Sigmoid colon (tissue), 6 donors: ENCODE measurements at regions not wholly inside any gene's neighbourhood (a gene's known extent, or its start where the extent isn't known, plus 50 kb on each side); places are given as distances from the start of the nearest gene placed in this dataset.

Experiments
- DNase-seq: peaks from one replicate; pipeline ENCODE4 v3.0.0-alpha.2; 2019
- H3K27ac ChIP-seq, 4 donors: fragments of 200-600 bp; sonication (generic); one replicate each; pipeline ENCODE4 v1.5.1; 2016 to 2019; ENCODE audit warnings: mild to moderate bottlenecking in 1 of 4
- H3K27me3 ChIP-seq, 3 donors: fragments of 200-600 bp; sonication (generic); one replicate each; pipeline ENCODE4 v1.5.1; 2019; ENCODE audit warnings: mild to moderate bottlenecking in 1 of 3
- H3K36me3 ChIP-seq, 4 donors: fragments of 200-600 bp; sonication (generic); one replicate each; pipeline ENCODE4 v1.5.1; 2016 to 2019
- H3K4me1 ChIP-seq, 4 donors: fragments of 200-600 bp; sonication (generic); one replicate each; pipeline ENCODE4 v1.5.1; 2017 to 2019
- H3K4me3 ChIP-seq, 4 donors: fragments of 200-600 bp; sonication (generic); one replicate each; pipeline ENCODE4 v1.5.1; 2017 to 2019; ENCODE audit warnings: mild to moderate bottlenecking in 2 of 4, moderate library complexity in 1 of 4
- H3K9me3 ChIP-seq, 4 donors: fragments of 200-600 bp in 3 of 4; sonication (generic) in 3 of 4; one replicate each; pipeline versions ENCODE4 v1.5.1 to v1.6.1; 2013 to 2019
- CTCF ChIP-seq, 4 experiments: fragments of 450-650 bp in 3 of 4; fragments of 200-600 bp in 1 of 4; IDR thresholded peaks; one replicate each; pipeline ENCODE4 v1.5.1; 2016 to 2019; ENCODE audit warnings: antibody characterized with exemption in 4 of 4, mild to moderate bottlenecking in 3 of 4, moderate library complexity in 2 of 4
- EP300 ChIP-seq, 4 donors: sonication (generic); formaldehyde crosslinking; IDR thresholded peaks; one replicate each; pipeline ENCODE4 v1.6.1; 2017; ENCODE audit warnings: antibody characterized with exemption in 4 of 4
- POLR2A ChIP-seq, 2 donors: fragments of 450-650 bp; IDR thresholded peaks; one replicate each; pipeline ENCODE4 v1.6.1; 2016; ENCODE audit warnings: antibody characterized with exemption in 2 of 2, mild to moderate bottlenecking in 2 of 2, moderate library complexity in 2 of 2
- POLR2AphosphoS5 ChIP-seq, 4 donors: sonication (generic); formaldehyde crosslinking; IDR thresholded peaks; one replicate each; pipeline ENCODE4 v1.6.1; 2017; ENCODE audit warnings: antibody characterized with exemption in 4 of 4
- WGBS, 2 donors: extraction: QIAGEN DNeasy Blood & Tissue Kit; methylation state at CpG; one replicate each; pipeline ENCODE4 v1.1.7; 2013; 5-methylcytosine and 5-hydroxymethylcytosine counted together
- intact Hi-C: fragments of 100-400 bp; cut with DNase I; formaldehyde crosslinking; loops from one replicate; pipeline ENCODE4 v1.15.1; 2023
- donor health status: healthy with polysubstance abuse.
- donor health status: healthy.

- WGBS, 2 donors: 92 to 95% methylated on average over 1 of the region's 1 CpG
- no peak for DNase-seq
- no peaks in the 10 kb centered on the region for H3K27me3 ChIP-seq
These were observed 252.3 kb upstream of the WDFY3 start for GRCh38 chr4:85218756-85219155.

GRCh38 chr4:85221606-85222005 lies 253.3 kb upstream of the ARHGAP24 start:
- intact Hi-C loops: no loop called here
- H3K4me3 ChIP-seq: no peak overlapping the region
- no peaks in the 10 kb centered on the region for H3K27me3 ChIP-seq
- no peak for DNase-seq
- no peaks in the 10 kb centered on the region for H3K4me1 ChIP-seq
- TF ChIP-seq EP300 (IDR thresholded peaks at IDR 0.05) (no peak), POLR2A (IDR thresholded peaks at IDR 0.05) (no peak), POLR2AphosphoS5 (IDR thresholded peaks at IDR 0.05) (no peak), CTCF (IDR thresholded peaks at IDR 0.05) (no peak)
- H3K36me3 ChIP-seq: no peaks in the 10 kb centered on the region
- H3K27ac ChIP-seq: no peak overlapping the region
- peaks cover 0 to 1% (median 0%) of the 10 kb centered on the region in 4 donors for H3K9me3 ChIP-seq
- 60 to 61% methylated on average over 2 of the region's 2 CpGs for WGBS, 2 donors

More at GRCh38 chr4:85218756-85219155, 252.3 kb upstream of the WDFY3 start:
- intact Hi-C loops: no loop called here
- Histone ChIP-seq H3K4me1 (no peaks in the 10 kb centered on the region), H3K9me3 (peaks cover 0 to 4% (median 1%) of the 10 kb centered on the region in 4 donors), H3K36me3 (no peaks in the 10 kb centered on the region), H3K27ac (no peak overlapping the region), H3K4me3 (no peak overlapping the region)
- TF ChIP-seq EP300 (IDR thresholded peaks at IDR 0.05): no peak
- TF ChIP-seq POLR2A (IDR thresholded peaks at IDR 0.05): no peak
- TF ChIP-seq CTCF (IDR thresholded peaks at IDR 0.05): no peak
- TF ChIP-seq POLR2AphosphoS5 (IDR thresholded peaks at IDR 0.05): no peak

- no peaks in the 10 kb centered on the region for H3K4me1 ChIP-seq
- H3K4me3 ChIP-seq: no peak overlapping the region
- DNase-seq: no peak
- TF ChIP-seq CTCF (IDR thresholded peaks at IDR 0.05) (no peak), EP300 (IDR thresholded peaks at IDR 0.05) (no peak), POLR2AphosphoS5 (IDR thresholded peaks at IDR 0.05) (no peak), POLR2A (IDR thresholded peaks at IDR 0.05) (no peak)
- H3K36me3 ChIP-seq: no peaks in the 10 kb centered on the region
- 70 to 79% methylated on average over 4 of the region's 4 CpGs for WGBS, 2 donors
- H3K27ac ChIP-seq: no peak overlapping the region
- no peaks in the 10 kb centered on the region for H3K9me3 ChIP-seq
- intact Hi-C loops: no loop called here
- H3K27me3 ChIP-seq: no peaks in the 10 kb centered on the region
These were observed 252.4 kb upstream of the ARHGAP24 start for GRCh38 chr4:85222561-85222960.

- 67 to 78% methylated on average over 2 of the region's 2 CpGs for WGBS, 2 donors
- H3K27ac ChIP-seq: no peak overlapping the region
- DNase-seq: no peak
- H3K36me3 ChIP-seq: no peaks in the 10 kb centered on the region
- no peak overlapping the region for H3K4me3 ChIP-seq
- no peaks in the 10 kb centered on the region for H3K4me1 ChIP-seq
- no peak for TF ChIP-seq POLR2AphosphoS5 (IDR thresholded peaks at IDR 0.05)
- no peak for TF ChIP-seq CTCF (IDR thresholded peaks at IDR 0.05)
- no peak for TF ChIP-seq EP300 (IDR thresholded peaks at IDR 0.05)
- no peak for TF ChIP-seq POLR2A (IDR thresholded peaks at IDR 0.05)
- intact Hi-C loops: no loop called here
- H3K9me3 ChIP-seq: no peaks in the 10 kb centered on the region
- no peaks in the 10 kb centered on the region for H3K27me3 ChIP-seq
These were observed 246.7 kb upstream of the ARHGAP24 start for GRCh38 chr4:85228264-85228663.

GRCh38 chr4:85233516-85233915 lies 241.4 kb upstream of the ARHGAP24 start:
- H3K9me3 ChIP-seq: no peaks in the 10 kb centered on the region
- intact Hi-C loops: no loop called here
- H3K36me3 ChIP-seq: no peaks in the 10 kb centered on the region
- H3K27me3 ChIP-seq: no peaks in the 10 kb centered on the region
- no peak for DNase-seq
- H3K4me1 ChIP-seq: no peaks in the 10 kb centered on the region
- TF ChIP-seq POLR2A (IDR thresholded peaks at IDR 0.05) (no peak), CTCF (IDR thresholded peaks at IDR 0.05) (no peak), POLR2AphosphoS5 (IDR thresholded peaks at IDR 0.05) (no peak), EP300 (IDR thresholded peaks at IDR 0.05) (no peak)
- WGBS, 2 donors: 80 to 88% methylated on average over 3 of the region's 3 CpGs
- H3K4me3 ChIP-seq: no peak overlapping the region
- no peak overlapping the region for H3K27ac ChIP-seq
